ENCODE measurements at regions not wholly inside any gene's neighbourhood (a gene's known extent, or its start where the extent isn't known, plus 50 kb on each side); places are given as distances from the start of the nearest gene placed in this dataset.

GRCh38 chr15:66651913-66652642 lies 50.0 kb upstream of the SMAD6 start:
- Histone ChIP-seq H3K79me2 (ENCODE audit: insufficient read depth, low read length) (no peaks in the 10 kb centered on the region), H4K20me1 (ENCODE audit: insufficient read depth, low read length) (no peaks in the 10 kb centered on the region), H3K4me2 (ENCODE audit: insufficient read depth, low read length) (no peak overlapping the region), H3K9ac (ENCODE audit: low read depth, low read length) (no peak overlapping the region), H3K4me3 (ENCODE audit: low read depth in 1 of 2, low read length in 2 of 2) (no peak overlapping the region), H3K9me3 (ENCODE audit: insufficient read depth, low read length, severe bottlenecking) (no peaks in the 10 kb centered on the region), H2AFZ (ENCODE audit: low read depth, low read length) (no peak overlapping the region), H3K27ac (ENCODE audit: low read length) (no peak overlapping the region), H3K4me1 (ENCODE audit: insufficient read depth, low read length) (no peaks in the 10 kb centered on the region), H3K27me3 (ENCODE audit: insufficient read depth, low read length, poor library complexity) (no peaks in the 10 kb centered on the region), H3K36me3 (ENCODE audit: insufficient read depth, low read length) (no peaks in the 10 kb centered on the region)
- DNase-seq (no peak), ATAC-seq (ENCODE audit: insufficient read depth, low read depth) (no peak)
- TF ChIP-seq CTCF (IDR thresholded peaks at IDR 0.05; ENCODE audit: borderline replicate concordance, extremely low read depth, low read length, poor library complexity, severe bottlenecking), result no peak
- TF ChIP-seq EZH2 (IDR thresholded peaks at IDR 0.05; ENCODE audit: borderline replicate concordance, low read depth, low read length, severe bottlenecking), result no peak

All from DND-41 (cell line).